ENCODE measurements at regions not wholly inside any gene's neighbourhood (a gene's known extent, or its start where the extent isn't known, plus 50 kb on each side); places are given as distances from the start of the nearest gene placed in this dataset.

GRCh38 chr12:30010071-30011052 lies 226.6 kb upstream of the TMTC1 start:
- ATAC-seq, result no peak
- intact Hi-C loops (cut with DNase I; ENCODE audit: low total_unique reads) (no loop called here), in situ Hi-C loops (cut with MboI; ENCODE audit: low sequenced_read_pairs in 4 of 4) (no loop called here)
- TF ChIP-seq CTCF (IDR thresholded peaks at IDR 0.05 in 4 of 5, conservative IDR thresholded peaks at IDR 0.05 in 1 of 5) (no peak), POLR2A (IDR thresholded peaks at IDR 0.05) (no peak)
- Histone ChIP-seq H3K9me3 (no peaks in the 10 kb centered on the region), H3K4me3 (no peak overlapping the region), H3K27me3 (no peaks in the 10 kb centered on the region), H3K27ac (no peak overlapping the region), H3K4me1 (no peaks in the 10 kb centered on the region), H3K36me3 (no peaks in the 10 kb centered on the region)
- no peak for DNase-seq

GRCh38 chr12:30006021-30006420 lies 222.3 kb upstream of the TMTC1 start:
- in situ Hi-C loops (cut with MboI; ENCODE audit: low sequenced_read_pairs in 4 of 4) (no loop called here), intact Hi-C loops (cut with DNase I; ENCODE audit: low total_unique reads) (no loop called here)
- H3K27ac ChIP-seq, result no peak overlapping the region
- H3K4me1 ChIP-seq, result no peaks in the 10 kb centered on the region
- no peak for ATAC-seq
- DNase-seq, result no peak
- H3K4me3 ChIP-seq, result no peak overlapping the region
- no peak for TF ChIP-seq POLR2A (IDR thresholded peaks at IDR 0.05)
- no peak for TF ChIP-seq CTCF (IDR thresholded peaks at IDR 0.05 in 4 of 5, conservative IDR thresholded peaks at IDR 0.05 in 1 of 5)
- H3K9me3 ChIP-seq, result no peaks in the 10 kb centered on the region
- no peaks in the 10 kb centered on the region for H3K36me3 ChIP-seq
- no peaks in the 10 kb centered on the region for H3K27me3 ChIP-seq

GRCh38 chr12:30003321-30003720 lies 219.6 kb upstream of the TMTC1 start:
- Histone ChIP-seq H3K27me3 (no peaks in the 10 kb centered on the region), H3K4me1 (no peaks in the 10 kb centered on the region), H3K4me3 (no peak overlapping the region), H3K36me3 (no peaks in the 10 kb centered on the region), H3K9me3 (no peaks in the 10 kb centered on the region), H3K27ac (no peak overlapping the region)
- intact Hi-C loops (cut with DNase I; ENCODE audit: low total_unique reads) (no loop called here), in situ Hi-C loops (cut with MboI; ENCODE audit: low sequenced_read_pairs in 4 of 4) (no loop called here)
- DNase-seq (no peak), ATAC-seq (no peak)
- no peak for TF ChIP-seq POLR2A (IDR thresholded peaks at IDR 0.05)

GRCh38 chr12:30002677-30003076 lies 218.9 kb upstream of the TMTC1 start:
- Histone ChIP-seq H3K9me3 (no peaks in the 10 kb centered on the region), H3K27me3 (no peaks in the 10 kb centered on the region), H3K36me3 (no peaks in the 10 kb centered on the region), H3K4me1 (no peaks in the 10 kb centered on the region), H3K4me3 (no peak overlapping the region), H3K27ac (no peak overlapping the region)
- ATAC-seq, result no peak
- TF ChIP-seq CTCF (IDR thresholded peaks at IDR 0.05 in 4 of 5, conservative IDR thresholded peaks at IDR 0.05 in 1 of 5) (no peak), POLR2A (IDR thresholded peaks at IDR 0.05) (no peak)
- intact Hi-C loops (cut with DNase I; ENCODE audit: low total_unique reads), result no loop called here
- in situ Hi-C loops (cut with MboI; ENCODE audit: low sequenced_read_pairs in 4 of 4), result no loop called here
- DNase-seq, result no peak

- intact Hi-C loops (cut with DNase I; ENCODE audit: low total_unique reads), result no loop called here
- TF ChIP-seq POLR2A (IDR thresholded peaks at IDR 0.05) (no peak), CTCF (IDR thresholded peaks at IDR 0.05 in 4 of 5, conservative IDR thresholded peaks at IDR 0.05 in 1 of 5) (no peak)
- no peak for ATAC-seq
- Histone ChIP-seq H3K27ac (no peak overlapping the region), H3K27me3 (no peaks in the 10 kb centered on the region), H3K9me3 (no peaks in the 10 kb centered on the region), H3K36me3 (no peaks in the 10 kb centered on the region), H3K4me3 (no peak overlapping the region), H3K4me1 (no peaks in the 10 kb centered on the region)
- no peak for DNase-seq
- in situ Hi-C loops (cut with MboI; ENCODE audit: low sequenced_read_pairs in 4 of 4), result no loop called here
Measured at GRCh38 chr12:30000401-30000800, 216.7 kb upstream of the TMTC1 start.
